BLaER1 treated with 17β-estradiol and CSF1 and Interleukin-3, amounts not matched to agents 10 nM and 100 nM (cell line): ENCODE measurements at regions not wholly inside any gene's neighbourhood (a gene's known extent, or its start where the extent isn't known, plus 50 kb on each side); places are given as distances from the start of the nearest gene placed in this dataset.

ENCODE experiments used
- H3K27ac ChIP-seq, 11 experiments: shearing (Covaris generic); formaldehyde crosslinking; 2 replicates each; pipeline ENCODE4 v1.8.1; 2022
- H3K27me3 ChIP-seq, 11 experiments: shearing (Covaris generic); formaldehyde crosslinking; 2 replicates each; pipeline ENCODE4 v1.8.1; 2022
- H3K36me3 ChIP-seq, 11 experiments: shearing (Covaris generic); formaldehyde crosslinking; 2 replicates each; pipeline ENCODE4 v1.8.1; 2022
- H3K4me1 ChIP-seq, 10 experiments: shearing (Covaris generic); formaldehyde crosslinking; 2 replicates each; pipeline ENCODE4 v1.8.1; 2022
- H3K4me2 ChIP-seq, 11 experiments: shearing (Covaris generic); formaldehyde crosslinking; 2 replicates each; pipeline ENCODE4 v1.8.1; 2022
- H3K4me3 ChIP-seq, 10 experiments: shearing (Covaris generic); formaldehyde crosslinking; 2 replicates each; pipeline ENCODE4 v1.8.1; 2022
- H3K9ac ChIP-seq, 11 experiments: shearing (Covaris generic); formaldehyde crosslinking; 2 replicates each; pipeline ENCODE4 v1.8.1; 2022
- H3K9me3 ChIP-seq, 11 experiments: shearing (Covaris generic); formaldehyde crosslinking; replicated peaks in 1 of 11; 2 replicates each; pipeline ENCODE4 v1.8.1; 2022
- H4K20me1 ChIP-seq, 11 experiments: shearing (Covaris generic); formaldehyde crosslinking; 2 replicates each; pipeline ENCODE4 v1.8.1; 2022
- Cebpa-rat ChIP-seq, 11 experiments: shearing (Covaris generic); IDR thresholded peaks; 2 replicates each; pipeline ENCODE4 v1.8.1; 2022

DNA sequence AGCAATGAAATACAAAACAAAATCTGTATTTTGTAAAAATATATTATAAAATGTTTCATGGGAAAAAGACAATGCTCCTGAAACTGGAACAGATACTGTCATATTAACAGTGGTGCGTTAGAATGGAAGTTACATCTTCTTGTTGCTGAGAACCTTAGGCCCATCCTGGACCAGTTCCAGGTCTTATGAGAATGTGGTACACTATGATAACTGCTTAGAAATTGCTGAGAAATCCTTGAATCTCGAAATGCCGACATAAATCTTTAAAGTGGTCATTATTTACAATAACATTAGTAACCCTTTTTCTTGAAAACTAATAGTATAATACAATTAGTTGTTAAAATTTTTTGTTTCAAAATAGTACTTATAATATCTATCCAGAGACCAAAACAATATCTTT lies 747.9 kb upstream of the NCAM2 start:
- Histone ChIP-seq H3K4me2 (no peak overlapping the region), H3K9ac (no peak overlapping the region)
- no peak for TF ChIP-seq Cebpa-rat (IDR thresholded peaks at IDR 0.05)

GRCh38 chr21:20253261-20253660 lies 744.9 kb upstream of the NCAM2 start:
- Histone ChIP-seq H3K4me1 (no peaks in the 10 kb centered on the region), H3K9ac (no peak overlapping the region), H3K27me3 (no peaks in the 10 kb centered on the region), H3K27ac (no peak overlapping the region), H3K9me3 (no peaks in the 10 kb centered on the region), H4K20me1 (no peaks in the 10 kb centered on the region), H3K4me2 (no peak overlapping the region), H3K36me3 (no peaks in the 10 kb centered on the region), H3K4me3 (no peak overlapping the region)
- no peak for TF ChIP-seq Cebpa-rat (IDR thresholded peaks at IDR 0.05)

More for the DNA sequence above, 747.9 kb upstream of the NCAM2 start:
- no peaks in the 10 kb centered on the region for H3K27me3 ChIP-seq
- H3K36me3 ChIP-seq, result no peaks in the 10 kb centered on the region
- no peaks in the 10 kb centered on the region for H3K4me1 ChIP-seq
- no peak overlapping the region for H3K4me3 ChIP-seq
- no peaks in the 10 kb centered on the region for H4K20me1 ChIP-seq
- H3K9me3 ChIP-seq, result no peaks in the 10 kb centered on the region
- H3K27ac ChIP-seq, result no peak overlapping the region

DNA sequence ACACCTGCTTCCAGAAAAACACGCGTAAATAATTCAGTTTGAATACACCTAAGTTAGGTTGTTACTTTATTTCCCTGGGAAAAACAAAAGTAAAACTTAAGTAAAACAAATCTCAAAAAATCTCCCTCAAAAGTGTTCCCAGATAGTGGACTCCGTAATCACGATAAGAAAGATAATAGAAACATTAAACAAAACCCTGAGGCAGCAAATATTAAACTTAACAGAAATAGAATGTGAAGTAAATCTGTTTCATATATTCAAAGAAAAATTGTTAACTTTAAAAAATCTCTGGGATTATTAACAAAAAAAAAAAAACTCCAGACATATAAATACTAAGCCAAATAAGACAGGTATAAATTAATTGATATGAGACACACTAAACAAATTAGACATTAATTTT lies 743.2 kb upstream of the NCAM2 start:
- no peaks in the 10 kb centered on the region for H3K36me3 ChIP-seq
- H4K20me1 ChIP-seq, result no peaks in the 10 kb centered on the region
- H3K27me3 ChIP-seq, result no peaks in the 10 kb centered on the region
- H3K4me3 ChIP-seq, result no peak overlapping the region
- no peak for TF ChIP-seq Cebpa-rat (IDR thresholded peaks at IDR 0.05)
- no peak overlapping the region for H3K9ac ChIP-seq
- no peak overlapping the region for H3K27ac ChIP-seq
- no peaks in the 10 kb centered on the region for H3K4me1 ChIP-seq
- H3K4me2 ChIP-seq, result no peak overlapping the region
- H3K9me3 ChIP-seq, result no peaks in the 10 kb centered on the region

DNA sequence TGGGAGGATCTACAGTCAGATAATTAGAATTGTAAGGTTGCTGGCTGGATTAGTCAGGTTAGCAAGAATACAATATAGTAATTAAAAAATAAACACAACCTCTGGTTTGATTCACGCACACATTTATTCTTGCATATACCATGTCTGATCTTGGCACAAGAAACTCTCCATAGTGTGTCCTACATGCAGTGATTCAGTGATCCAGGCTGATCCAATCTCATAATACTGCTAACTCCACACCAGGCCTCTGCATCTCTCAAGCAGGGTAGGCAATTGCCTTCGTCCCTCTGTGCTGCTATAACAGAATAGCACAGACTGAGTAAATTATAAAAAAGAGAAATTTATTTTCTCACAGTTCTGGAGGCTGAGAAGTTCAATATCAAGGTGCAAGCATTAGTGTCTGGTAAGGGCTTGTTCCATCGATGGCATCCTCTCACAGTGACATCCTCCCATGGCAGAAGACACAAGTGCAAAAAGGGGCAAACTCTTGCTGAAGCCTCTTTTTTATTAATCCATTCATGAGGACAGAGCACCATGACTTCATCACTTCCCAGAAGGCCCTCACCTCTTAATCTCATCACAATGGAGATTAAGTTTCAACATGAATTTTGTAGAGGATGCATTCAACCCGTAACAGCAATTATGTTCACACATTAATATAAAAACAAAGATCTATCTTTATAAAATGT lies 741.0 kb upstream of the NCAM2 start:
- Histone ChIP-seq H3K4me3 (no peak overlapping the region), H3K4me1 (no peaks in the 10 kb centered on the region), H3K27me3 (no peaks in the 10 kb centered on the region), H4K20me1 (no peaks in the 10 kb centered on the region), H3K27ac (no peak overlapping the region), H3K4me2 (no peak overlapping the region), H3K9ac (no peak overlapping the region), H3K36me3 (no peaks in the 10 kb centered on the region), H3K9me3 (no peaks in the 10 kb centered on the region)
- no peak for TF ChIP-seq Cebpa-rat (IDR thresholded peaks at IDR 0.05)

GRCh38 chr21:20258542-20258941 lies 739.7 kb upstream of the NCAM2 start:
- Histone ChIP-seq H3K4me3 (no peak overlapping the region), H3K27me3 (no peaks in the 10 kb centered on the region), H3K4me1 (no peaks in the 10 kb centered on the region), H3K36me3 (no peaks in the 10 kb centered on the region), H3K27ac (no peak overlapping the region), H3K4me2 (no peak overlapping the region), H3K9me3 (no peaks in the 10 kb centered on the region), H3K9ac (no peak overlapping the region), H4K20me1 (no peaks in the 10 kb centered on the region)
- TF ChIP-seq Cebpa-rat (IDR thresholded peaks at IDR 0.05), result no peak

- H3K4me3 ChIP-seq, result no peak overlapping the region
- H3K27me3 ChIP-seq, result no peaks in the 10 kb centered on the region
- no peaks in the 10 kb centered on the region for H3K9me3 ChIP-seq
- H3K4me1 ChIP-seq, result no peaks in the 10 kb centered on the region
- no peaks in the 10 kb centered on the region for H3K36me3 ChIP-seq
- TF ChIP-seq Cebpa-rat (IDR thresholded peaks at IDR 0.05), result no peak
- H3K9ac ChIP-seq, result no peak overlapping the region
- no peak overlapping the region for H3K4me2 ChIP-seq
- no peak overlapping the region for H3K27ac ChIP-seq
- no peaks in the 10 kb centered on the region for H4K20me1 ChIP-seq
These were observed 739.0 kb upstream of the NCAM2 start for GRCh38 chr21:20259031-20259867.

- H3K9me3 ChIP-seq, result no peaks in the 10 kb centered on the region
- no peak overlapping the region for H3K4me3 ChIP-seq
- no peak overlapping the region for H3K4me2 ChIP-seq
- H3K4me1 ChIP-seq, result no peaks in the 10 kb centered on the region
- no peak for TF ChIP-seq Cebpa-rat (IDR thresholded peaks at IDR 0.05)
- no peaks in the 10 kb centered on the region for H3K36me3 ChIP-seq
- H3K27me3 ChIP-seq, result no peaks in the 10 kb centered on the region
- no peak overlapping the region for H3K9ac ChIP-seq
- H3K27ac ChIP-seq, result no peak overlapping the region
- H4K20me1 ChIP-seq, result no peaks in the 10 kb centered on the region
These were observed 738.1 kb upstream of the NCAM2 start for GRCh38 chr21:20260124-20260523.

GRCh38 chr21:20261364-20261763 lies 736.8 kb upstream of the NCAM2 start:
- H3K4me2 ChIP-seq, result no peak overlapping the region
- no peak overlapping the region for H3K27ac ChIP-seq
- no peak overlapping the region for H3K9ac ChIP-seq
- H3K36me3 ChIP-seq, result no peaks in the 10 kb centered on the region
- no peaks in the 10 kb centered on the region for H3K9me3 ChIP-seq
- no peaks in the 10 kb centered on the region for H3K27me3 ChIP-seq
- no peaks in the 10 kb centered on the region for H3K4me1 ChIP-seq
- H4K20me1 ChIP-seq, result no peaks in the 10 kb centered on the region
- TF ChIP-seq Cebpa-rat (IDR thresholded peaks at IDR 0.05), result no peak
- no peak overlapping the region for H3K4me3 ChIP-seq

DNA sequence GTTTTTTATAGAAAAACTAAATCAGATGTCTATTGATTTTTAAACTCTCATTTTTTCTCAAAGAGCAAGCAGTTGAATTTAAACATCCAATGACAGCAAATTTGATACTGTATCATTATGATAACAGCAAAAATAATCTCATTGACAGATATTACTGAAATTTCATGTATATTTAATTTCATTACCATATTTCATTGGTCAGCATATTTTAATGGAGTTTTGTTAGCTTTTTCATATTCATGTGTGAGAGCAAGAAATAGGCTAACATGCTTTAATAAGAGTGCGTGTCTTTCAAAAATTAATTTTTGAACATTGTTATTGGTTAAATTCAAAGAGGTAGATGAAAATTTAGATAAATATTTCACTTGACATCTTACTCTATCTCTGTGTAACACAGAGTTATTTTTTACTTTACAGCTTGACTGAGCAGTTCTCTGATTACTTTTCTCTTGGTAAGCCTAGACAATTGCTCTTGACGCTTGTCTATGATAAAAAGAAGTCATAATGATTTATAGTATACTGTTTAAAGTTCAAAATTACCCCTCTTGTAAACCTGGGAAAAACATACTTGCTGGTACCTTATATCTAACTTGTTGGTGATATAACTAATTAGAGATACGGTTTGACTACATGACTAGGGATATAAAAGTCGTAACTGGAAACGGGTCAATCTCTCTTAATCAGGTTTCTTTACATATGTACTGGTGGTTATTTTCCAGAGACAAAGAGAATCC lies 732.3 kb upstream of the NCAM2 start:
- Histone ChIP-seq H3K4me1 (no peaks in the 10 kb centered on the region), H3K4me3 (no peak overlapping the region), H3K4me2 (no peak overlapping the region), H4K20me1 (no peaks in the 10 kb centered on the region), H3K27me3 (no peaks in the 10 kb centered on the region), H3K27ac (no peak overlapping the region), H3K9ac (no peak overlapping the region), H3K9me3 (no peaks in the 10 kb centered on the region), H3K36me3 (no peaks in the 10 kb centered on the region)
- TF ChIP-seq Cebpa-rat (IDR thresholded peaks at IDR 0.05), result no peak

- Histone ChIP-seq H3K36me3 (no peaks in the 10 kb centered on the region), H3K4me1 (no peaks in the 10 kb centered on the region), H3K27ac (no peak overlapping the region), H4K20me1 (no peaks in the 10 kb centered on the region), H3K4me3 (no peak overlapping the region), H3K9ac (no peak overlapping the region), H3K4me2 (no peak overlapping the region), H3K27me3 (no peaks in the 10 kb centered on the region), H3K9me3 (no peaks in the 10 kb centered on the region)
- no peak for TF ChIP-seq Cebpa-rat (IDR thresholded peaks at IDR 0.05)
These were observed 731.8 kb upstream of the NCAM2 start for GRCh38 chr21:20266441-20266710.
